NOMO-1 treated with DMSO at 0.1 percent for 48 hours (cell line): ENCODE measurements at regions not wholly inside any gene's neighbourhood (a gene's known extent, or its start where the extent isn't known, plus 50 kb on each side); places are given as distances from the start of the nearest gene placed in this dataset.

ENCODE experiments used
- DNase-seq: peaks from one replicate; lab custom pipeline; 2025; ENCODE audit not compliant: unreplicated experiment; lab: John Stamatoyannopoulos, UW

DNA sequence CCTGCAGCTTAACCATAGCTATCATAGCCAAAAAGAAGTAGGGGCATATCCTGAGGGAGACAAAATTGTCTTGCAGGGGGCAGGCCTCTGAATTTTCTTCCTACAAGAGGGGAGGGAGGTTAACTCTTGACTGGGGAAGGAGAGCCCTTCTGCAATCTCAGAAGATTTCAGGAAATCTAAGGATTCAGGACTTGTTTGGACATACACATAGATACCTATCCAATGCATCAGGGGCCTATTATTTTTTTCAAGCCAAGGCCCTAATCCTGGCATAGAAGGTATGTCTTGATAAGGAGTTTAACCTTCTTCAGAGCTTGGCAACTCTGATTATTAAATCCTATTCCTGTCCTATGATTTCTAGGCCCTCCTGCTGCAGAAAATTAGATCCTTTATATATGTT lies 375.1 kb upstream of the ACTBL2 start:
- DNase-seq: no peak

DNA sequence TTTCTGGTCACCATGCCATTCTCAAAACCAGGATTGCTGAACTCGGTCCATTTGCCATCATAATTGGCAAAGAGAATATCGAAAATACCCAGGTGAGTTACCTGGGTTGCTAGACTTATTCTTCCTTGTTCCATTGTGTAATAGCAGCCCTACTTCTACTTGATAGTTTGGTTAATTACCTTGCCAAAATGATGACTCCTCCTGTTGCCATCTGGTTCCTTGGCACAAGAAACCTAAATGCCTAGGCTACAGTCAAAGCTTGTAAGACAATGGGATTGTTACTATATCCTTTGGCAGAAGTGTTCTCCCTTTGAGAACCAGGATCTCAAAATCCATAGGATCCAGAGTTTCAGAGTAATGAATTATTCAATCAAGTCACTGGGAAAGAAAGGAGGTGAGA lies 373.2 kb upstream of the ACTBL2 start:
- no peak for DNase-seq

DNA sequence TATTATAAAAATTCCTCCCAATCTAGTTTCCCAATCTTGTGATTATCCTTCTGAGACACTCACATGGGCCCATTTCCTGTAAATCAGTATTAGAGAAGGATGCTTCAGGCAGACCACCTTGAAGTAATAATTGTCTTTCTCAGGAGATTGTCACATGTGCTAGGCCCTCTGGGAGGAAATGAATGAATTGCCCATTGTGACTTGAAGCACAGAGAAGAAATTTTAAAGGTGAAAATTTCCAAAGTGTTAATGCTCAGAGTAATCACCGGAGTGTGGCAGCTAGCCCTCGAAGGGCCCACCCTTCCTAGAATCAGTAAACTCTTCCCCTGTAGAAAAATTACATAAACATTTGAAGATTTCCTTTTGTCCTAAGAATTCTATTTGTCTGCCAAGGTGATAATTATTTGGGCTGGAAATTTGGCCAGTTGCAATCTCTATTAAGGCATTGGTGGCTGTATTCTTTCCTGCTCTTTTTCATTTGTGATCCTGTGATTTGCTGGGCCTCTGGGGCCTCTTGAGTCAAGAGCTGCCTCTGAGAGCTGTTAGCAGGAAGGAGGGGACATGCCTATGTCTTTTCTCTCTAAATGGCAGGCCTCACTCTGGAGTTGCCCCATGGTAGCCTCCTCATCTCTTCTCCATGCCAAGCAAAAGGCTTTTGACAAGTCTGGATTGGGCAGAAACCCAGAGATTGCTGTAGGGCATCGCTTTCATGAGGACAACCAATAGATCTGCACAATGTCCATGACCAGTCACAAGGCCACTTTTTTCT lies 371.5 kb upstream of the ACTBL2 start:
- DNase-seq: no peak

DNA sequence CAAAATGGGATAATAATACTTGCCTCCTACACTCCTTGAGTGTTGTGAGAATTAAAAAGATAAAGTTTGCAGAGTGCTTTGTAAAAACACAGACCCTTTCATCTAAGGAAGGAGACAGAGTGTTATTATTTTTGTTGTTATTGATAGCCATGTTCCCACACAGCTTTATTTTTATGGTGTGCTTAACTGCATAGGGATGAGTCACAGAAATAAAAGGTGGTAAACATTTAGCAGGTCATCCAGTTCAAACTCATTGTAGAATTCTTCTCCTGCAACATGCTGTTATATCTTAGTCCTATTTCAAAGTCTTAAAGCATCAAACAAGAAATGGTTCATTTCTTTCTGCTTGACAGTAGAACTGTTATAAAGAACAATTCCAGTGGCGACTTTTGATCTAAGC lies 367.5 kb upstream of the ACTBL2 start:
- no peak for DNase-seq

DNA sequence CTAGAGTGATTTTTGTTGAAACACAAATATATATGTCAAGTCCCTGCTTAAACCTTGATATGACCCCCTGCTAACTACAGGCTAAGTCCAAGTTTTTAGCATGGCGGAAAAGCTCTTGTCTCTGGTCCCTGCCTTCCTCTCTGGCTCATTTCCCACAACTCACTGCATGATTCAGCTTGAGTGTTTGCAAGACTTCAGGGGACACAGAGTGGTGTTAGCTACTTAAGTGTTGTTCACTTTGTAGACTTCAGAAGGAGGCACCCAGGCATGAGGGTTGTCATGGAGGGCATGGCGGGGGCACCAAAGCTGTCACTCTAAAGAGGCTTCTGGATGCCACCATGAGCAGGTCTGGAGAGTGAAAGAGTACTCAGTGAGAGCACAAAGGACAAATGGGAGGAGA lies 362.4 kb upstream of the ACTBL2 start:
- DNase-seq: no peak

DNA sequence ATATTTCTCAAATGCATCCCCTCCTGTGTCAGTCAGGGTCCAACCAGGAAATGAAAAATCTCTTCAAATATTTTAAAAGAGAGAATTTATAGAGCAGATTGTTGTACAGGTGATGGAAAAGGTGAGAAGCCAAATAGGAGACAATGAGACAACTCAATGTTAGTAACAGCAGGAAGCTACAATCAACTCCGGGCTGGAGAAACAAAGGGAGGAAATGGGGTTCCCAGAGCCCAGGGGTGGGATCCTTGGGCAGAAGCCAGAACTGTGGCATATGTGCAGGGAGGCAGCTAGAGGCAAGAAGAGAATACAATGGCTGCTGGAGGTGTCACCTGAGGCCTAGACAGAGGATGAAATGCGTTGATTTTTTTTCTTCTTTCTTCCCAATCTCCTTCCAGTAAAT lies 361.8 kb upstream of the ACTBL2 start:
- DNase-seq: no peak

DNA sequence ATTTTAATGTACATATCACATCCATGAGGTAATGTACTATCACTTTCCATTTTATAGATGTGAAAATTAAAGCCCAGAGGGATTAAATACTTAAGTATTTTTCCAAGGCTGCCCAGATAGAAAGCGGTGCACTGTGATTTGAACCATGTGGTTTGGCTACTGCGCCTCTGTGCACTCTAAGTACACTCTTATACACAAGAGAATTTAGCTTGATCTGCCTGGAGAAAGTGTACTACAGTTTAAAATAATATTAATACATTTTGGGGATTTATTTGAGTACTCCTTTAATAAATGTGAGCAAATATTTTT lies 360.4 kb upstream of the ACTBL2 start:
- DNase-seq: no peak

DNA sequence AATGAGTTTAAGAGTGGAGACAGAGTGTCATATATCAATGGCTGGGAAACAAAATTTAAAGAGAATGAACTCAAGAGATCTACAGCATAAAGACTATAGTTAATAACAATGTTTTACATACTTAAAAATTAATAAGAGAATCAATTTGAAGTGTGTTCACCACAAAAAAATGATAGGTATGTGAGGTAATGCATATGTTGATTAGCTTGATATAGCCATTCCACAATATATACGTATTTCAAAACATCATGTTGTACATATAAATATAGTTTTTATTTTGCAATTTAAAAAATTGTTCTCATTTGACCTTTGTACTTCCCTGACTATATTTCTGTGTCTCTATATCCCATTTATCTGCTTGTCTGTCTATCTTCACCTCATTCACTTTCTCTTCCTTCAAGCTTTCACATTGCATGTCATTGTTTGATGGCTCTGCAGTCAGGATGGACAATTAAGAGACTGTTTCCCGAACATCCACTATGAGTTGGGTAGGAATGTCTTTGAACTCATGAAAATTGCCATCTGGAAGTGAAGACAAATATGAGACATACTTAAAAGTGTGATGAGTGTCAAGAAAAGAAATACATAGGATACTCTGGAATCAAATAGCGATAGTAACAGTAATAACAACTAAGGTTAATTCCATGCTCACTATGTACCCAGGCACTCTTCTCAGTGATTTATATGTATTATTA lies 359.9 kb upstream of the ACTBL2 start:
- no peak for DNase-seq

DNA sequence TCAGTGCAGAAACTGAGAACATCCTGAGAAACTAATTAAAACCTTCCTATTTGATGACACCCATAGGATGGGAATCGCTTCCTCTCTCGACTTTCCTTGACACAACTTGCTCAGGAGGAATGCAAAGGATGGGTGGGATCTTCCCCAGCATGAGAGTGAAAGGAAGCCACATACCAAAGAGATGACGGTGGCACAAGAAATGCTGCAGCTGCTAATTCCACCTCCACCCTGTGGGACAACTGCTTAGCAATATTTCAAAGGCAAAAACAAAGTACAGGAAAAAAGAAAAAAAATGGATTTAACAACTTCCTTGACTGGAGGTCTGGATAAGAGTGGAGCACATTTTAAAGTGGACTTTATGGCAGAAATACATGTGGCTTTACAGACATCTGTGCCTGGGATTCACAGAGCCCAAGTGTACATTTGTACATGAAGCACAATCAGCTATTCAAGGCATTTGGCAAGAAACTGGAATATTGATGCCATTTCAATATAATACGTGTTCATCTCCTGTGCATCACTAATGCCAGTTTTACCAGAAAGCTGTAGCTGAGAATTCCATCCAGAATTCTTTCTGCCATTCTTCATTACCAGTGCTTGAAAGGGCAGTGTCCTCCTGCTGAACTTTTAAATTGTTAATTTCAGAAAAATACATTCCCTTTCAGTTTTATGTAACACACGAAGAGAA lies 359.2 kb upstream of the ACTBL2 start:
- DNase-seq: no peak

DNA sequence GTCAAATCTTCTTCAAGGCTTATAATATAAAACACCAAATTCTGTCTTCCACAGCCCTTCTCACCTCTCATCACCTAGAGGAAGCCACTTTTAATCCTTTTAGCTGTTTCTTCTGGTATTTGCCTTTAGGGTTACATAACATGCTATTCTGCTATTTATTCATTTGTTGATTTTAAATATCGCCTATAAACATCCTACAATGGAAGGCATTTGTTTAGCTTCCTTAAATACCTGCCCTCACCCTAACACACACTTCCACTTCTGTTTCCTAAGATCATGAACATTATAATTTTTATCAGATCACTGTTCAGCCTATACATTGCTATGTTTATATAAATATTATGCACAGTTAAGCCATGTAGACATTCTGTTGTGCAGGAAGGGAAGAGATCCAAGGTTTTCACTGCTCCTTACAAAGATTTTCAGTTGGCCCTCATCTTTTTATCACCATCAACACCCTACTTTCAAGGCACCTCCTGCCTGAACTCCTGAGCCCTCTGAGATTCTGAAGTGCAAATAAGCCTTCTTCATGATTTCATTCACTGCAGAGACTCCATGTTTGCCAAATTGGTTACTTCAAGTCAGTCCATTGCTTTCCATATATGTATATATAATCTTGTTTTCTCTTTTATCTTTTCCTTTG lies 356.9 kb upstream of the ACTBL2 start:
- no peak for DNase-seq

DNA sequence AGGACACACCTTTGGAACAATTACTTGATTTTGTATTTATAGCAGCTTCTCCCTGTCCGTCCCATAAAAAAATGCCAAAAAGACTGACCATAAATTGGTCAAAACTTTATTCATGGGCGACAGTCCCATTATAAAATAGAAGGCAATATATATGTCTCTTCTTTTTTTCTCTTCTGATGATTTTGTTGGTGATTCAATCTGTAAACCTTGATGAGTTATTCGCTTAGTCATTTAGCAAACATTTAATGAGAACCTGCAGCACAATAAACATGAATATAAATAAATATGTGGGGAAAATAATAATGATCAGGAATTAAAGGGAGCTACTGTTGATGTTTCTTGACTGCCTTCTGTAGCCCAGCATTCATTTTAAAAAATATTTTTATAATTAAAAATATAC lies 356.4 kb upstream of the ACTBL2 start:
- no peak for DNase-seq

DNA sequence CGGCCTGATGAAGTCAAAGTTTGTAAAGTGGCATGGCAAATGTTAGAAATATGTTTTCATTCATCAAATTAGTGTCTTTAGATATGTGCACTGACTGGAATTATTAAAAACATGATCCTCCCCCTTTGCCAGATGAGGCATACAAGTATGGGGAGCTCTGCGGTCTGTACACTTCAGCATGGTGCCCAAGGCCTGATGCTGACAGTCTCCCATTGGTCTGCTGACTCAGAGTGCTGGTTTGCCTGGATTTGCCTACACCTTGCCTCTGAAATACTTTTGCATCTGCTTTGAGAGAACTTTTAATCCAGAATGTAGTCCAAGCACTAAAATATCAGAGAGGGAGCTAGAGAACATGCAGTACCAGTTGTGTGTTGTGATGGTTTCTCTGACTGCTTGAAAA lies 354.3 kb upstream of the ACTBL2 start:
- DNase-seq: no peak

DNA sequence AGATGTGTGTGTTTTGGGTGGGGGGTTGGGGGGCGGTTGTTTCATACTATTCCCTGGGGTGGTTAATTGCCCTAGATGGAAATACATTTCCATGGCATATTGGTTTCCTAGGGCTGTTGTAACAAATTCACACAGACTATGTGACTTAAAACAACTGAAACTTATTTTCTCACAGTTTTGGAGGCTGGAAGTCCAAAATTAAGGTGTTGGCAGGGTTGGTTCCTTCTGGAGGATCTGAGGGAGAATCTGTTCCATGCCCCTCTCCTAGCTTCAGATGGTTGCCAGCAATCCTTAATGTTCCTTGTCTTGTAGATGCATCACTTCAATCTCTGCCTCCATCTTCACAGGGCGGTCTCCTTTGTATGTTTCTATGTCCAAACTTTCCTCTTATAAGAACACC lies 353.7 kb upstream of the ACTBL2 start:
- no peak for DNase-seq

DNA sequence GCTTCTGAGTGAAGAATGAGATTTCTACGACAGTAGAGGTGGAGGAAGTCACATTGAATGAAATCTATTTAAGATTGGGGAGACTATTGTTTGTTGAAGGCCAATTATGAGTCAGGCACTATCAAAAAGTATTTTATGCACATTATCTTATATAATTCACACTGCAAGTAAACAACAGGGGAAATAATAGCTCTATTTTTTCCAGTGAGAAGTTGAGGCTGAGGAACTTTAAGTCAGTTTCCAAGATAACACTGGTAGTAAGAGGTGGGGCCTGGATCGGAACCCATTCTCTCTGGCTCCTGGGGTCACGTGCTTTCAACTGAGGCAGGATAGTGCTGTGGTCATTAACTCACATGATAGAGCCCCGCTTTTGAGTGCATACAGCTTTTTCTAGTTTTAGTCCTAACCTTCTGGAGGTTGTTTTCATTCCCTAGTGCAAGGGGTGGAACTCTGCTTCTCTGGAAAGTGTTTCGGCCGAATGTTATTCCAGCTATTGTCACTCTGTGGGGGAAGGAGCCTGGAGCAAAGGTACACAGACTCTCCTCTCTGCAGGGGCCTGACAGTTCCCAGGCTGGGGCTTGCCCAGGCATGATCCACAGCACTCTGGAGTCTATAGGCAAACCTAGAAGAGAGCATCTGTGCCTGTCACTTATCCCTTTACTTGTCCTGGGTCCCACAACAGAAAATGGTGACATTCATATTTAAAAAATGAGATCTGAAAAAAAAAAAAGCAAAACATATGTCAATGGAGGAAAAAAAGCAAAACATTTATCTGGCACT lies 352.4 kb upstream of the ACTBL2 start:
- DNase-seq: no peak

DNA sequence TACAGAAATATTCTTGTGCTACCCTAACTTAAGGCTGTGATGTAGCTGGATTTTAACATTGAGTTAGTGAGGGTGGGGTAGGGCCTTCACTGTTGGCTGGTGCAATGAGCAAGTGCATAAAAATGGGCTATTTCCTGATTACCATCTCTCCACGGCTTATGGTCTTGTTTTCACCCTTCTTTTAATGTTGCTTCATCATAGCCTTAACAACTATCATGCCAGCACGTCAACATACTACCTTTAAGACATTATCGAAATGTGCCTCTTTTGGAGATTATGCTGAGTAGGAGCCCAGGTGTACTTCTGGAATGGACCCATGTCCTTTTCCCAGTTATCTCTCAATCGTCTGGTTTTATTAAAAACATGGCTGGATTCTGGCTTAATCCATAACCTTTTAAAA lies 350.9 kb upstream of the ACTBL2 start:
- DNase-seq: no peak

DNA sequence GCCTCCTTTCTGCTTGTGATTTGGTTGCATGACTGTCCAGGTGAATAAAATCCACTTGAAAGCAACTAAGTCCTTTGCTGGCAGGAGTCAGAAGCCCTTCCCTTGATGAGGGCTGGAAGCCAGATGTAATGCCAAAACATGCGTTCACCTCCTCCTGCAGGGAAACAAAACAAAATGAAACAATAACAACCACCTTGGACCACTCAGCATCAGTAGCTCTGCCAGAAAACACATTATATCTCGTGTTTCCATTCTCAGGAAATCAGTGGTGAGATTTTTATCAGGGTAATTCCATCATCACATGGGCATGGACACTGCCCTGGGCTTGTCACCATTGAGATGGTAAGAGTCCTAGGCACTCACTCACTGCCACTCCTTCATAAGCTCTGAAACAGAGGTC lies 350.3 kb upstream of the ACTBL2 start:
- no peak for DNase-seq

DNA sequence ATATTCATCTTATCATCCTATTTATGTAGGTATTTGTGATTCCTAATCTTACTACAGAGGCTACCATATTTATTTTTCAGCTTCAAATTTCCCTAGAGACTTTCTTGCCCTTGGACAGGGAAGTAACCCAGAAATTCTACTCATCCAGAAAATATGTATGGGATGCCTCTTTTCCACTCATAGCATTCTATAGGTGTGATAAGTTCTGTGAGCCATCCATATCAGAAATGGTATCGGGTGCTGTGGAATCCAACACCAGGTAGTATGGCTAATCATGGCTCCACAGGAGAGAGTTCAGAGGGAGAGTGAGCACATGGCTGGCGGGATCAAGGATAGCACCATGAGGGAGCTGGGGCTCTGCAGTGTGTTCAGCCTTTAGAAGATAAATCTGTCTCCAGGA lies 349.3 kb upstream of the ACTBL2 start:
- no peak for DNase-seq

DNA sequence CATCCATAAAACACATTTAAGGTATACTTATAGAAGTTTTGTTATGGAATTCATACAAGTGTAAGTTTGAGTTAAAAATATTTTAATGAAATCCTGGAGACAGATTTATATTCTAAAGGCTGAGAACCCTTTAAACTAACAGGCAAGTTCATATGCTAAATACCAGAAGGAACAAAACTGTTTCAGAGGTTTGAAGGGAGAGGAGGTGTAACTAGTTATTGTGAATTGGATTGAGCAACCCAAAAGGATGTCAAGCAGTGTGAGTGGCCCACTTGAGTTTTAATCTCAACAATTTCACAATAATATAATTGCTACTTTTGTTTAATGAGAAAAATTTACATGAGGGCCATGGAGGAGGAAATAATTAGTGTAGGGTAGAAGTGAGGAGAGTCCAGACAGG lies 348.5 kb upstream of the ACTBL2 start:
- DNase-seq: no peak

DNA sequence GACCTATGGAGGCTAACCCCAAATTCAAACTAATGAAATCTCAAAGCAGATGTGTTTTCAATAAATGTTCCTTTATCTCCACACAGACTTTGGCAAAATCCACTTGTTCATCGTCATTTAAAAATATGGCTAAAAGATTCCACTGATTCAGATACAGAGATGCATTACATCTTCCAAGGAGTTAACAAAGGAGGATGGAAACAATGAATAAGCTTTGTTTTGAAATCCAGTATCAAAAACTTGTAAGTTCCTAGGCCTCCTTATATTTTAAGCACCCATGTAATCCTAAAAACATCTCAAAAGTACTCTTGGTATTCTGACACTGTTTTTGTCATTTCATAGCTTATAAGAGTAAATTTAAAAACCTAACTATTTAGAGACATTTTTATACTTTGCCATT lies 345.6 kb upstream of the ACTBL2 start:
- DNase-seq: no peak

DNA sequence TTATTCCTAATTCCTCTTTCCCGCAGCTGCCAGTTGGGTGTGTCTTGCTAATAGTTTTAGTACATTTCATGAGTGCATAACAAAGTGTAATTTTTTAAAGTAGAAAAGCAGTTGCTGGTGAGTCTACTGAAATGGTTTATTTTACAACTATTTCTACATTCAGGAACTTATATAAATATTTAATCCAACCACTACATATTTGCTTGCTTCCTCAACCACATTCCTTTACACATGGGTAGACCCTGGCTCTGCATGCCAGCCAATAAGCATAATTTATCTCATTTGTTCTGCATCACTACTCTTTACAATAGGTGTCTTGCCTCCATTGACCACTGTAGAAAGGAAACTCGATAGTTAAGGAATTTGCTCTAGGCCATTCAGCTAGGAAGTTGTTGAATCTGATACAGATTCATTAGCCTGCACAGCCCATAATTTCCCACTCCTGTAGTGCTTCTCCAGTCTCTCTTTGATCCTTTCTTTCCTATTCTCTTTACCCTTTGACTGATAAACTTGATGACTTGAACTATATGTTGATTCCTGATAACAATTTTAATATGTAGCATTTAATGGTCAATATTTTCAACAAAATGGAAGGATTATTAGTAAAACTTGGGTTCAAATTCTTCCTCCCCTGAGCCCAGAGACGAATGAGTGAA lies 342.5 kb upstream of the ACTBL2 start:
- DNase-seq: no peak

DNA sequence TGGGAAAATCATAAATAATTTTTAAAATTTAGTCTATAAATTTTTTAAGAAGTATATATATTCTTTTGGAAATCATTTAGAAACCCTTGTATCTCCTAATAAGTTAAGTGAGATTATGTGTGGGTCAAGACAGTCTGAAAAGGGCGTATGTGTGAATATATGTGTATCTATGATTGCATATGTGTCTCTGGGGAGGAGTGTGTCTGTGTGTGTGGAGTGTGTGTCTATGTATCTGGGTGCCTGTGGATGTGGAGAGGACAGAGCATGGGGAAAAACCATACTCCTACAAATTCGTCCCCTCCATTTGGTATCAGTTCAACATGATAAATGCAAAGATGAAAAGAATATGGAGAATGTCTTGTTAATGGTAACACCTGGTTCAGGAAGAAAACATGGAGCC lies 342.0 kb upstream of the ACTBL2 start:
- no peak for DNase-seq
